ENCODE measurements at regions not wholly inside any gene's neighbourhood (a gene's known extent, or its start where the extent isn't known, plus 50 kb on each side); places are given as distances from the start of the nearest gene placed in this dataset.

DNA sequence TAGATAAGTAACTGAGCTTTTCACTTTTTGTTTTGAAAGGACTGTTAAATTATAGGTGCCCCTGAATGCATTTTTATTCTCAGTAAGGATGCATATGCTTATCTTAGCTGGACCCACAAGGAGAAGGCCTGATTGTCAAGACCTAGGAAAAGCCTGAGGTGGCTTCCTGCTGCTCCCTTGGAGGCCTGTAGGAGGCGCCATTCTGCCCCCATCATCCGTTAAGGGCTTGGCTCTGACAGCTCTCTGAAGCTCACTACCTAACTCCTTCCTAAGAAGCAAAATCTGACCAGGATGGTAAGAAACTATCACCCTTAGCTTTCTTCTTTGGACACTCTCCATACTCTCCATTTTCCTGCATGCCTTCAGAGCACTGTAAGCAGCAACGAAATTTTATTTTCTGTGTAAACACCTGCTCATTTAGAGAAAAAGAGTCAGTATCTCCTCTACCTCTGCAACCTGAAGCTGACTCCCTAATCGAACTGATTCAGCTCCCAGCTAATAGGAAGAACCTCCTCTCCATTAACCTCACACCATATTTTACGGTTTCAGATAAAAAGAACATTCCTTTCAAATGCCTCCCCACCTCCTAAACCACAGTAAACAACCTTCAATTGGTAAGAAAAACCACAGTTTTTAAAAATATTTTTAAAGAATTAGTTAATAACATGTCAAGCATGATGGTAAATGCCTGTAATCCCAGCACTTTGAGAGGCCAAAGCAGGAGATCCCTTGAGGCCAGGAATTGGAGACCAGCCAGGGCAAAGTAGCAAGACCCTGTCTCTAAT, 73.4 kb upstream of the EDNRA start:
- TF ChIP-seq CTCF (IDR thresholded peaks at IDR 0.05) (no peak), POLR2A (IDR thresholded peaks at IDR 0.05) (no peak), EP300 (IDR thresholded peaks at IDR 0.05) (no peak), POLR2AphosphoS5 (IDR thresholded peaks at IDR 0.05) (no peak)
